DMS153 treated with DMSO at 0.1 percent for 48 hours (cell line): ENCODE measurements at regions not wholly inside any gene's neighbourhood (a gene's known extent, or its start where the extent isn't known, plus 50 kb on each side); places are given as distances from the start of the nearest gene placed in this dataset.
"Not testable (repeated sequence)": the region's sequence is repeated elsewhere in the genome, so short reads cannot be mapped to it uniquely, and the experiment has no call there.

Experiments used
- DNase-seq: peaks from one replicate; lab custom pipeline; 2025; ENCODE audit not compliant: unreplicated experiment; lab: John Stamatoyannopoulos, UW

GRCh38 chr11:15300341-15300740, 185.6 kb downstream of the INSC start:
- no peak for DNase-seq

- no peak for DNase-seq
Observed at GRCh38 chr11:15307619-15308024, 192.9 kb downstream of the INSC start.

GRCh38 chr11:15308840-15309239, 194.1 kb downstream of the INSC start:
- no peak for DNase-seq

- DNase-seq, result no peak
Observed at GRCh38 chr11:15309296-15309695, 194.6 kb downstream of the INSC start.

GRCh38 chr11:15313862-15314261, 199.1 kb downstream of the INSC start:
- no peak for DNase-seq

GRCh38 chr11:15318814-15319213, 204.1 kb downstream of the INSC start:
- DNase-seq, result no peak

- no peak for DNase-seq
Observed at GRCh38 chr11:15326520-15326919, 211.8 kb downstream of the INSC start.

- peak; percentile 22 for DNase-seq
Observed at GRCh38 chr11:15327786-15328231, 213.1 kb downstream of the INSC start.

- DNase-seq, result no peak
Observed at GRCh38 chr11:15333407-15333806, 218.7 kb downstream of the INSC start.

GRCh38 chr11:15334766-15335165, 220.0 kb downstream of the INSC start:
- no peak for DNase-seq

- DNase-seq, result no peak
Observed at GRCh38 chr11:15336021-15336420, 221.3 kb downstream of the INSC start.

GRCh38 chr11:15339302-15339701, 224.6 kb downstream of the INSC start:
- no peak for DNase-seq

GRCh38 chr11:15341587-15341986, 226.9 kb downstream of the INSC start:
- DNase-seq, result no peak

GRCh38 chr11:15342163-15342562, 227.4 kb downstream of the INSC start:
- no peak for DNase-seq

GRCh38 chr11:15346907-15347306, 232.2 kb downstream of the INSC start:
- no peak for DNase-seq

GRCh38 chr11:15347969-15348734, 233.4 kb downstream of the INSC start:
- DNase-seq, result no peak

- DNase-seq, result no peak
Observed at GRCh38 chr11:15349413-15349812, 234.7 kb downstream of the INSC start.

- DNase-seq, result no peak
Observed at GRCh38 chr11:15361316-15361715, 246.6 kb downstream of the INSC start.

- not testable (repeated sequence) for DNase-seq
Observed at GRCh38 chr11:15365286-15365685, 250.6 kb downstream of the INSC start.

GRCh38 chr11:15367695-15368094, 253.0 kb downstream of the INSC start:
- DNase-seq, result no peak

- no peak for DNase-seq
Observed at GRCh38 chr11:15370495-15371147, 255.9 kb downstream of the INSC start.

- no peak for DNase-seq
Observed at GRCh38 chr11:15371533-15371932, 256.8 kb downstream of the INSC start.

GRCh38 chr11:15374418-15374817, 259.7 kb downstream of the INSC start:
- no peak for DNase-seq
